ENCODE measurements at regions not wholly inside any gene's neighbourhood (a gene's known extent, or its start where the extent isn't known, plus 50 kb on each side); places are given as distances from the start of the nearest gene placed in this dataset.
"Not testable (repeated sequence)": the region's sequence is repeated elsewhere in the genome, so short reads cannot be mapped to it uniquely, and the experiment has no call there.

DNA sequence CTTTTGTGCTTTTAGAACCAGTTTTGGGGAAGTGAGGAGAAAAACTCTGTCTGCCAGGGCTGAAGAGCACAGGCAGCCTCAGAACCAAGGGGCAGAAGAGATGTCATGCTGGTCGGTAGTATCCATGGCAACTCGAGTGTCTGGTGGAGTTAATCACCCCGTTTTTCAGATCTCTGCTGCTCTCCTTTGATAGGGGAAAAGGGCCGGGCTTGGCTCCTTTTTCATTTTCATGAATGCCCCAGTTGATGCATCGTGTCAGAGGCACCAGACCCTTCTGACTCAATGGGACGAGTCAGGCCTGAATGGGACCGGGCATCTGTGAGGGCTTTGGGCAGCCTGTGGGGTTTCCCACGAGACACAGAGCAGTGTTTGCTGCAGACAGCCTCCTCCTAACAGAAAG, 304.6 kb downstream of the ABCC12 start:
- no peak for DNase-seq

DNA sequence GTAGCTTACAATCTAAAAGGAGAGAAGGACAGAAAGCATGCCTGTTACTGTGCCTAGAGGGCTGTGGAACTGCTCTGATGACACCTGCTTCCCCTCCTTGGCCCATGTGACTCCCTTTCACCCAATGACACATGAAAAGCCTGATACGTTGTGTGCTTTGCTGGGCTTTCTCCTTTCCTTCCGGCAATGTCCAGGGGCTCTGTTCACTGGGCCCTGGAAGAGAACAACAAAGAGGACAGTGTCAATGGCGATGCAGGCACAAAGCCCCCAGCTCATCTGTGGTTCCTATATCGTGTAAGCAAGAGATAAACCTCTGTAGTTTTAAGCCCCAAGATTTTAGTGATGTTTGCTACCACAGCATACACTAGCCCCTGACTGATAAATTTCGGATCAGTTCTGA, 306.1 kb downstream of the ABCC12 start:
- DNase-seq = no peak

DNA sequence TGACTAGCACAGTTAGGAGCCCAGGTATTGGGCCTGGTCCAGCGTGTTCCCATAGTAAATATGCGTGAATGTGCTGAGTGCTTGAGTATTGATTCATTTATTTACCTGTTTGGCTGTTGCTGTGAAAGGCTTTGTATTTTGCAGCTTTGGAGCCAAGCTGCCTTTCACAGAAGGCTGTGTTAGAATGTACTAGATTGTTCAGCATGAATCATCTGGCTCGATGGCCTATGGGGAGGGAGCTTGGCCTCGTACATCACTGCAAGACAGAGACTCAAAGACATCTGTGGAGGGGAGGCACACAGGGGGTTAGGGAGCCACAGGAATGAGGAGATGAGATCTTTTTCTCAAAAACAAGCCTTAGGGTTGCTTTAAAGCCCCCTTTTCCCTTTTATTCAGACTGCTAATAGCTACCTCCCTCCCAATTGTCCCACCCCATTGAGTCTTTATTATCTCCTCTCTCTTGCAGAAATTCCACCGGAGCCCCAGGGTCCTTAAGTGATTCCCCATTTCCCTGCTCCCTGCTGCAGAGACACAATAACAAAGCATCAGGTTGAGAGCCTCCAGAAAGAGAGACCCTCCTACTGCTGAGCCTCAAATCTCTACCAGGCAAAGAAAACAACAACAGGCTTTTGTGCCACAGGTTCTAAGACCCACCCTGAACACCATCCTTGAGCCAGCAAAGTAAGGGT, 307.2 kb downstream of the ABCC12 start:
- DNase-seq = no peak

DNA sequence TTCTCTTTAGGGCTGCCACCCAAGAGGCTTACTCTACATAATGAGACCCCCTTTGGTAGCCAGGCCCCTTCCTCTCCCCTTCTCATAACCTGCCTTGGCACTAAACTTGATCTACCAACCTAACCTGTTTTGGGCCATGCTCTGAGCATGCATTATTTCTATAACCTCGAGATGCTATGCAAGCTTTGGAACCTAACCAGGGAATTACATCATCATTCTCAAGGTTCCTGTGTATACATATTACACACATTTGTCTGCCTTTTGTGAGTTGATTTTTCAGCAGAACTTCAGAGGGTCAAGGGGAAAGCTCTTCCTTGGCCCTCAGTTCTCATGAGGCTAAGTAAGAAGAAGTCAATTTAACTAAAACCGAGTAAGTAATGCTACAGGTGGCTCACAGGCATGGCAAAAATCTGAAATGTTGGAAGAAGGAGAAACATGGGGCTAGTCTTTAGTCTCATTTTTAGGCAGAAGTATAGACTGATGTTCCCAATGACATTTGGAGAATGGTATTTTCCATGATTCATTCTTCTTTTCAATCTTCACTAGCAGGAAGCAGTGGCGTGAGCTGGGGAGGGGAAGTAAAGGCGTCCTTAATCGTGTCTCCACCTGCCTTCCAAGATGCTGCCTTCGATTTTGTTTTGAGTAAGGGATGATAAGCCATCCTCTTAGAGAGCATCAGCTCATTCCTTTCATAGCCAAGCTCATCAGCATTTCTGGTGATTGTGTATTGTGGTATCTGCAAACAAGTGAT, 308.4 kb downstream of the ABCC12 start:
- no peak for DNase-seq

DNA sequence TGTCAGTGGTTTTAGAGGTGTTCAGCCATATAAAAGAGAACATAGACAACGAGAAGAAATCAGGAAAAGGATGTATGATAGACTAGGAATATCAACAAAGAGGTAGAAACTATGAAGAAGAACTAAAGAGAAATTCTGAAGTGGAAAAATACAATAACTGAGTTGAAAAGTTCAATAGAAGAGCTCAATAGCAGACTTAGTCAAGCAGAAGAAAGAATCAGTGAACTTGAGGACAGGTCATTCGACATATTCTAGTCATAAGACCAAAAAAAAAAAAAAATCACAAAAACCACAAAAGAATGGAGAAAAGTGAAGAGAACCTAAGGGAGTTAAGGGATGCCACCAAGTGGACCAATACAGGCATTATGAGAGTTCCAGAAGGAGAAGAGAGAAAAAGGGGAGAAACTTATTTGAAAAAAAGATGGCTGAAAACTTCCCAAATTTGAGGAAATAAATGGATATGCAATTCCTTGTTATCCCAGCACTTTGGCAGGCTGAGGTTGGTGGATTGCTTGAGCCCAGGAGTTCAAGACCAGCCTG, 321.2 kb downstream of the ABCC12 start:
- DNase-seq = no peak

DNA sequence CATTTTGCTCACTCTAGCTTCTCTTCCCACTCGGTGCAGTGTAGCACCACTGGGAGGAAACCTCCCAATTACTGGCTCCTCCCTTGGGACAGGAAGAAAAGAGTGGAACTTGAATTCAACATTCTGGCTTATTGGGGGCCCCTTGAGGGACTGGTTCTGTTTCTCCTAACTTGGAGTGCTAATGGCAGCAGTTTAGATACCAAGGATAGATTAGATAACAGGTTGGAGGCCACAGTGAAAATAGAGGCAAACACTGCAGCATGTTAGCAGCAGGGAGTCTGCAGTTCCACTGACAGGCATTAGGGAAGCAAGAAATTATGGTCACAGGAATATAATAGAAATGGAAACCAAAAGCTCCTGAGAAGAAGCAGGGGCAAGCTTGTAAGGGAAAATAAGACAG, 322.0 kb downstream of the ABCC12 start:
- no peak for DNase-seq

DNA sequence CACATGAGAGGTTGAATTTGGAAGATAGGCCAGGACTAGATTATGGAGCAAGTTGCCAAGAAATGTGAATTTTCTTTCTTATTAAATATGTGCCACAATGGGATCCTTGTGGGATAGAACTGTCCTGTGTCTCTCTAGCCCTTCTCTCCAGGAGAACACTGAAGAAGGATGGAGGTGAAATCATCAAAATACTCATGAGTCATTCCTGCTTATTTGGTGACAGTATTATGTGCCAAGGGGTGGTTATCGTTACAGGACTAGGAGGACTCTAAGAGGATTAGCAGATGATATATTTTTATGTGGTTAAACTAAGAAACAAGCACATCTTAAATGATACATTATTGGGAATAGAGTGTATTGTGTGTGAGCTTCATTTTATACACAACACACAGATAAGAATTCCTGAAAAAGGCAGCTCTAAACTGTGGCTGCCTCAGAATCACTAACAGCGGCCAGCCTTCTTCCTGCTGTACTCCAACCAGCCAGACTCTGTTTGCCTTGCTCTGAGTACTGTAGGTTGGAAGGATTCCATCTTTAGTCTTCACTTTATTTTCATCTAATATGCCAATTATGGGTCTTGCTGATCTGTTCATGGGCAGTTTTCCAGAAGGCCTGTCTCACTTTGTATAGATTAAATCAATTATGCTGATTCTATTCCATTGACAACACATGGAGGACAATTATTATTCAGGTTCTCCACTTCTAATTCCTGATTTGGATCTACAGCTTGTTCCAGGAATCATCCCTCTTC, 325.8 kb downstream of the ABCC12 start:
- peak; percentile 79 for DNase-seq

DNA sequence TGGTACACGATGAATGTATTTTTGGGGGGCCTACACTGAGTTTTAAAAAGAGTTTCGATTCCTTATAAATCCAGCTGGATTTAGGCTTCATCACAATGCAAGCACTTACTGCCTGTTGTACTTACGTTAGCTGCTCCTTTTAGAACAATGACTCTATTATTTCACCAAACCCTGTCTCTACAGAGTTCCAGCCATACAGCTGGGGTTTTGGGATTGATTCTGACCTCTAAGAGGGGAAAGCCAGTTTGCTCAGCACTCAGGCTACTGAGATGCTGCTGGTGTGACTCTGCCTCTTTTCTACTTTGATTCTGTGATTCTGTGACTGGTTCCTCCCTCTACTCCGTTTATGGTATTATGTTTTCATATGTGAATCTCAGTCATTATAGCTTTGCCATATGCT, 329.7 kb downstream of the ABCC12 start:
- no peak for DNase-seq

DNA sequence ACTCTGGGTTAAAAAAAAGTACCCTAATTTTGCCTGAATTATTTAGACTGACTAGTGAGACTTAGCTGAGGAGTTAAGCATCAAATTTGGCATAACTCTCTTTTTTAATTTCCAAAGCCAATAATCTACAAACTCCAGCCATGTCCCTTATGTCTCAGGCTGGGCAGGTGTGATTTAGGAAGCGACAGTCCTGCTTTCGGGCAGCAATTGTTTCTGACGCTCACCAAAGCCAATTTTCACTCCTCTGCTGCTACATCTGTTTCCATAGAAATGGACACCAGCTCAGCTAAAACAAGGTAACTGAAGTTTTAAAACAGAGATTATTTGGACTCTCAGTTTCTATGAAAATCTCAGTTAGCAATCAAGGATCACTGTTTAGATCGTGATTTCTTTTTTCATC, 338.7 kb downstream of the ABCC12 start:
- DNase-seq = no peak

DNA sequence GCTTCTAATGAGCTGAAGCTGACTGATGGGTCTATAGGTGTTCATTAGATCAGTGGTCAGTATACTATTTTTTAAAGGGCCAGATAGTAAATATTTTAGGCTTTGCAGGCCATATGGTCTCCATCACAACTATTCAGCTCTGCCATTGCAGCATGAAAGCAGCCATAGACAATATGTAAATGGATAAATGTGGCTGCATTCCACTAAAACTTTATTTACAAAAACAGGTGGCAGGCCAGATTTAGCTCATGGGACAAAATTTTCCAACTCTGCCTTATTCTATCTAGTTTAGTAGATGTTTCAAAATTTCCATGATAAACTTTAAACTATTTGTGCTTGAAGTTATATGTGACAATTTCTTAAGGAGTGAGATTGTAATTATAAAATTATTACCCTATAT, 339.3 kb downstream of the ABCC12 start:
- DNase-seq = no peak

DNA sequence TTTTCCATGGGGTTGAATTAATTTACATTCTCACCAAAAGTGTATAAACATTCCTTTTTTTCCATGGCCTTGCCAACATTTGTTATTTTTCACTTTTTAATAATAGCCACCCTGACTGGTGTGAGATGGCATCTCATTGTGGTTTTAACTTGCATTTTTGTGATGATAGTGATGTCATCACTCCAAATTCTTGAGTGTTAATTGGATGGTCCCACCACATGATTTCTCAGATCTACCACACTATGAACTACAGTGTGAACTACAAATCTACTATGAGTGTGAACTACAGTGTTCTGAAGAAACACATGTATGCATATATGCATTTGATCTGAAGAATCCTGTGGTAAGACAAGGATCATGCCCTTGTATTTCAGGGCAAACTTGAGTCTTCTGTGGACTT, 340.1 kb downstream of the ABCC12 start:
- no peak for DNase-seq

DNA sequence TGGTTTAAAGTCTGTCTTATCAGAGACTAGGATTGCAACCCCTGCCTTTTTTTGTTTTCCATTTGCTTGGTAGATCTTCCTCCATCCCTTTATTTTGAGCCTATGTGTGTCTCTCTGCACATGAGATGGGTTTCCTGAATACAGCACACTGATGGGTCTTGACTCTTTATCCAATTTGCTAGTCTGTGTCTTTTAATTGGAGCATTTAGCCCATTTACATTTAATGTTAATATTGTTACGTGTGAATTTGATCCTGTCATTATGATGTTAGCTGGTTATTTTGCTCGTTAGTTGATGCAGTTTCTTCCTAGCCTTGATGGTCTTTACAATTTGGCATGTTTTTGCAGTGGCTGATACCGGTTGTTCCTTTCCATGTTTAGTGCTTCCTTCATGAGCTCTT, 344.0 kb downstream of the ABCC12 start:
- DNase-seq = not testable (repeated sequence)

DNA sequence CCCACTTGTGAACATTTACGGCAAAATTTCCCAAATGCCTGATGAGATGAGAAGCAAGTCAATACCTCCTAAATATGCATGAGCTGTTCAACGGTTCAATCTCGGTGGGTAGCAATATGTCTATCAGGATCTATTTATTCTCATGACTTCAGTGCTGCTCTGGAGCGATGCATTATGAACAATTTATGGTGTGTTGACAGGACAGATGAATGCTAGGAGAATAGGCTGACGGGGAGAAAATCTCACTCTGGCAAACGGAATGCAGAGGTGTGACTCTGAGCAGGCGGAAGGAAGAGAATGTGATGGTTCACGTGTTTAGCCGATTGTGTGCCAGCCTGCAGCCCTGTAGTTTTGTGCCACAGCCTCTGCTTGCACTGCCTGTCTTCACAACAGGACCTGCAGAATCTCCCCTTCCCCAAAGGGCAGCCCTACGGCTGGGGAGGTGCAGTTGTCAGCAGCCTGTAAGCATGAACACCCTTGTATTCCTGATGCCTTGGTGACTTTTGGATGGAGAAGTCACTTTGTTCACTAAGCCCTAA, 345.2 kb downstream of the PHKB start:
- DNase-seq = no peak

DNA sequence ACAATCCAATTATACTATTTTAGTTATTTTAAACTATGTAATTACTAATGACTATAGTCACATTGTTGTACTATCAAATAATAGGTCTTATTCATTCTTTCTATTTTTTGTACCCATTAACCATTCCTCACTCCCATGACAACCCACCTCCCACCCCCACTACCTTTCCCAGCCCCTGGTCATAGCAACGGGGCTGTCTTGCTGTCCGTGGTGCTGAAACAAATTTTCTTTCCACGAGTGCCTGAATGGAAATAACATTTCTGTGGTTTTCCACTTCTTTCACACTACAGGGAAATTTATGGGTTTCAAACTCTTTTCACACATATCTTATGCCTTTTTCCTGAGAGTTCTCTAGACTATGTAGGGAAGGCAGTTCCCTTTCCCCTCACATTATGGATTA, 326.6 kb downstream of the PHKB start:
- DNase-seq = no peak

DNA sequence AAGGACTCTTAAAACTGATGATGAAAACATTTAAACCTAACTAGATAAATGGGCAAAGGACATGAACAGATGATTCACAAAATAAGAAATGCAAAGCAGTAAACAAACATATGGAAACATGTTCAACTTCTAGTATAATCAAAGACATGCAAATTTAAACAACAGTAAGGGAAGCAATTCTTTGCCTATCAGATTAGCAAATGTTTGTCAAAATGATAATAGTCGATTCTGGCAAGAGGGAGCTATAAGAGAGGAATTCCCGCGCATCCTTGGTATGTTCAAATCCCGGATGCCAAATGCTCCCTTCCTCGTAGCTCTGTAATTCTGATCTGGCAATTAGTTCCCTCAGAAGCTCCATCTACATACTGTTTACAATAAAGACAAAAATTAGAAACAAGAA, 320.5 kb downstream of the PHKB start:
- DNase-seq = no peak

DNA sequence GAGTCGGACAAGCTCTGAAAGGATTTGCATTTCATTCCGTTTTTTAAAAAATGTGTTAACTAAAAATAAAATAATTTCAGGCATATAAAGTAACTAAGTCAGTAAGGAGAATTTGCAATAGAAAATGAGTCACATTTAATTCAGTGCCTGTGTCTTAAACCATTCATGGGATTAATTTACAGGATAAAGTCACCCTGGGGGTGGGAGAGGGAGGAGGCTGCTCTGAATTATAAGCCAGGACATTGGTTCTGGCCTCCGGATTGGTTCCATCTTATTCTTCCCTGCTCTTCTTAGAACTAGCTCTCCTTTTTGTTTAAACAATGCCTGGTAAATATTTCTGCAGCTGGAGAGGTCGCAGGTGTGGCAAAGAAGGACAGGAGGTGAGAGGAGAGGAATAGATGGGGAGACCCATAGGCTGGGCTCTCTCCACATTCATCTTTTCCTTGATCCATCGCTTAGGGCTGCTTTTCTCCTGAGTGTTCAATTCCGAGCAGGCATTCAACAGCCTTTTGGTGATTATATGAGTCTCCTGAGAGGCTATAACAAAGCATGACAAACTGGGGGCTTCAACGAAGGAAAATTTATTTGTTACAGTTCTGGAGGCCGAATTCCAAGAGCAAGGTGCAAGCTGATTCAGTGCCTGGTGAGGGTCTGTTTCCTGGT, 319.2 kb downstream of the PHKB start:
- no peak for DNase-seq

DNA sequence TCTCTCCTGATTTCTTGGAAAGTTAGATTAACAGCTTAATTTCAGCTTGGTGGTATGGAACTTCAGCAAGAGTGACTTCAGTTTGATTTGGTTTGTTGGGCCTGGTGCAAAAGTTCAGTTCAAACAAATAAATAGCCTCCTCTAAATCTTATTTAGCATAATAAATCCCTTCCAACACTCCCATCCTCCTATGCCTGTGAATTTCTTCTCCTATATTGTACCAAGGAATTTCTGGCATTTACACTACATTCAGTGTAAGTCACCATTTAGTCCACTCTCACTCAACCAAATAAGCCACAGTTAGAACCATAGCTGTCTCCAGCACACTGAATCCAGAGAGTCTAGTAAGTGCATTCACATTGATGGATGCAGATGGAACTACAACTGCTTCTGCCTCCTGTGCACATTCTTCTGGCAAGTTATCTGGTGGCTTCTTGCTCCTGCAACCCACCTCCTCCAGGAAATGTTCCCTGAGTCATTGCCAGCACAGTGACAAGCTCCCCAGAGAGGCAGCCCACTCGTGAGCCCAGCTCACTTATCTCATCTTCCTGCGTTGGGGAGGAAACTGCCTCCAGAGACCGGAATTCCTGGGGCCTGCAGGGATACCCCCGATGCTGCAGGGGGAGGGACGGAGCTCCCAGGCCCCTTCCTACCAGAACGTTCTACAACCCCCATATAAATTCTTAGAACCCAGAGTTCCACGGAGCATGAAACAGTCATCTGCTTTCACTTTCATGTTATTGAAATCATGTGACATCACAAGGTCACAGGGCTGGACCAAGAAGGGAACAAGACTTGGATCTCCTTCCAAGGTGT, 318.3 kb downstream of the PHKB start:
- no peak for DNase-seq

DNA sequence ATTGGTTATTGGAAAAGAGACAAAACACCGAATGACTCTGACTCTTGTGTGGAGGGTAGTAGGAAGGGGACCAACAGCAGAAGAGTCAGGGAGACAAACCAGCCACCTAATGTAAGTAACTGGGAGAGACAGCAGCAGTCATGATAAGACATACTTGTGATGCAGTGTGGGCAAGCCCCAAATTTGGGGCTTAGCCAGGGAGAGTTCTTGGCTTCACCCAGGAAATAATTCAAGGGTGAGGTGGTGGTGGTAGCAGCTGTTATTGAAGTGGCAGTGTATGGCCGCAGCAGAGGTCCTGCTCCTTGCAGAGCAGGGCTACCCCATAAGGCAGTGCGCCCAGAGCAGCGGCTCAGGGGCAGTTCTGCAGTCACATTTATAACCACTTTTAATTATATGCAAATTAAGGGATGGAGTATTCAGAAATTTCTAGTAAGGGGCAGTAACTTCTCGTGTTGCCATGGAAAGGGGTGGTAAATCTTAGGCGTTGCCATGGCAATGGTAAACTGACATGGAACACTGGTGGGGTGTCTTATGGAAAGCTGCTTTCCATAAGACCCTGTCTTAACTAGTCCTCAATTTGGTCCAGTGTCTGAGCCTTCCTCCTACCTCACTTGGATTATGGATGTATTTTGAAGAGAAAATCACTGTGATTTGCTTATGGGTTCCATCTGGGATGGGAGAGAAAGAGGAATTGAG, 317.1 kb downstream of the PHKB start:
- DNase-seq = no peak

DNA sequence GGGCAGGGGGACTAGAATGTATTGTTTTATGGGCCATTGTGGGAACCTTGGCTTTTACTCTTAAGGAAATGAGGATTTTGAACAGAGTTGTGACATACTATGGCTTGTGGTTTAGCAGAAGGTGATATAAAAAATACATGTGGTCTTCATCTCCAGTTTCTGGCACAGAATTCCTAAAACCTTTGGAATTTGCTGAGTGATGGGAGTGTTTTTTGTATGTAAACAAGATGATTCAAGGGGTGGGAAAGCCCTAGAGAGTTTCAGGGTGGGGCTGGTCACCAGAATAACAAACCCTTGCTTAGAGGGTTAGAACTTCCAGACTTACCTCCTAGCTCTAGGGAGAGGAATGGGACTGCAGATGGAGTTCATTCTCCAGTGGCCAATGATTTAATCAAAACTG, 316.1 kb downstream of the PHKB start:
- no peak for DNase-seq

DNA sequence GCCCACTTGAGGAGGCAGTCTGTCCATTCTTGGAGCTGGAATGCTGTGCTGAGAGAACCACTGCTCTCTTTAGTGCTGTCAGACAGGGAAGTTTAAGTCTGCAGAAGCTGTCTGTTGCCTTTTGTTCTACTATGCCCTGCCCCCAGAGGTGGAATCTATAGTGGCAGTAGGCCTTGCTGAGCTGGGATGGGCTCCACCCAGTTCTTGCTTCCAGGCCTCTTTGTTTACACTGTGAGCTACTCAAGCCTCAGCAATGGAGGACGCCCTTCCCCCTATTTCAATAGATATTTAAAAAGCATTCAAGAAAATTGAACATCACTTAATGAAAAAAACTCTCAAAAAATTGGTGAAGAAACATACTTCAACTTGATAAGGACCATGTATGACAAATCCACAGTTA, 313.5 kb downstream of the PHKB start:
- DNase-seq = no peak

DNA sequence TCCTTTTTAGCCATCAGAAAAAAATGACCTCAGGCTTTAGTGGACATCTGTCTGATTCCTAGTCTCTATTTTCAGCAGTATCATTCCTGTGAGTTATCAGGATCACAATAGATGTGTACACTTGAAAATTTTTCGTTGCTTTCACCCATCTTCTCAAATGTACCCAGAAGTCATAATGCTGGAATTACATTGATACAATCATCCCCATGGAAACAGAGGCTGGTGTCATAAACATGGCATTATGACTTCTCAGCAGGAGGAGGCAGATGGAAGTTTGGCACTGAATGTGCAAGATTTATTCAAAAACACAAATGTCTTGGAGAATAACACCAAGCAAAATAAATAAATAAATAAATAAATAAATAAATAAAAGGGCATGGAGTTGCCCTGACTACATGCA, 292.5 kb downstream of the PHKB start:
- DNase-seq = no peak

Data from NCI-H446 treated with DMSO at 0.1 percent for 48 hours (cell line).